Trophoblast cell (in vitro differentiated cells and primary cell): ENCODE measurements at regions not wholly inside any gene's neighbourhood (a gene's known extent, or its start where the extent isn't known, plus 50 kb on each side); places are given as distances from the start of the nearest gene placed in this dataset.
A peak's percentile ranks its signal among the peaks of the same experiment; 100 is the strongest.

Source experiments
- DNase-seq, 2 donors: peaks; one replicate each; pipeline ENCODE4 v3.0.0-alpha.2; 2016
- H2AFZ ChIP-seq: 2 replicates; pipeline ENCODE4 v1.6.1; 2013; ENCODE audit warnings: low read length, moderate library complexity, mild to moderate bottlenecking; ENCODE audit not compliant: insufficient read depth, poor library complexity
- H2AK5ac ChIP-seq: 2 replicates; pipeline ENCODE4 v1.6.1; 2013; ENCODE audit warnings: mild to moderate bottlenecking, low read length
- H2BK120ac ChIP-seq: 2 replicates; pipeline ENCODE4 v1.6.1; 2013; ENCODE audit warnings: low read length, mild to moderate bottlenecking, moderate library complexity; ENCODE audit not compliant: insufficient read depth, poor library complexity
- H2BK12ac ChIP-seq: 2 replicates; pipeline ENCODE4 v1.6.1; 2013; ENCODE audit warnings: mild to moderate bottlenecking, low read length, moderate library complexity
- H2BK5ac ChIP-seq: 2 replicates; pipeline ENCODE4 v1.6.1; 2013; ENCODE audit warnings: low read length, low read depth, moderate library complexity, mild to moderate bottlenecking; ENCODE audit not compliant: poor library complexity
- H3K14ac ChIP-seq: 2 replicates; pipeline ENCODE4 v1.6.1; 2013; ENCODE audit warnings: mild to moderate bottlenecking, low read length
- H3K18ac ChIP-seq: 2 replicates; pipeline ENCODE4 v1.6.1; 2013; ENCODE audit warnings: mild to moderate bottlenecking, low read length
- H3K23ac ChIP-seq: 2 replicates; pipeline ENCODE4 v1.6.1; 2013; ENCODE audit warnings: low read length
- H3K27ac ChIP-seq: 2 replicates; pipeline ENCODE4 v1.5.1; 2013; ENCODE audit warnings: low read depth, mild to moderate bottlenecking, inconsistent platforms, low read length, moderate library complexity
- H3K27me3 ChIP-seq: 2 replicates; pipeline ENCODE4 v1.6.1; 2013; ENCODE audit warnings: inconsistent platforms, mild to moderate bottlenecking, low read length, moderate library complexity; ENCODE audit not compliant: insufficient read depth
- H3K36me3 ChIP-seq, 2 experiments: 1 replicate in 1 of 2; 2 replicates in 1 of 2; pipeline ENCODE4 v1.6.1; 2013; ENCODE audit warnings: low read length in 2 of 2, mild to moderate bottlenecking in 2 of 2, moderate library complexity in 1 of 2; ENCODE audit not compliant: insufficient read depth in 2 of 2, control insufficient read depth in 1 of 2
- H3K4ac ChIP-seq: 2 replicates; pipeline ENCODE4 v1.6.1; 2013; ENCODE audit warnings: low read depth, mild to moderate bottlenecking, low read length, moderate library complexity
- H3K4me1 ChIP-seq, 2 experiments: 1 replicate in 1 of 2; 2 replicates in 1 of 2; pipeline ENCODE4 v1.6.1; 2013; ENCODE audit warnings: low read length in 2 of 2, mild to moderate bottlenecking in 2 of 2, moderate library complexity in 1 of 2; ENCODE audit not compliant: insufficient read depth in 2 of 2, control insufficient read depth in 1 of 2
- H3K4me2 ChIP-seq: 2 replicates; pipeline ENCODE4 v1.6.1; 2013; ENCODE audit warnings: inconsistent platforms, mild to moderate bottlenecking, low read length, moderate library complexity
- H3K4me3 ChIP-seq: 2 replicates; pipeline ENCODE4 v1.5.1; 2013; ENCODE audit warnings: mild to moderate bottlenecking, low read depth, low read length, inconsistent platforms
- H3K79me1 ChIP-seq: one replicate; pipeline ENCODE4 v1.6.1; 2013; ENCODE audit warnings: low read length
- H3K79me2 ChIP-seq: 2 replicates; pipeline ENCODE4 v1.6.1; 2013; ENCODE audit warnings: low read length, mild to moderate bottlenecking; ENCODE audit not compliant: control insufficient read depth, insufficient read depth, poor library complexity
- H3K9ac ChIP-seq: 2 replicates; pipeline ENCODE4 v1.6.1; 2013; ENCODE audit warnings: mild to moderate bottlenecking, low read length
- H3K9me3 ChIP-seq: 2 replicates; pipeline ENCODE4 v1.6.1; 2013; ENCODE audit warnings: low read depth, mild to moderate bottlenecking, control low read depth, inconsistent platforms, low read length; ENCODE audit not compliant: insufficient read depth
- H4K12ac ChIP-seq: 2 replicates; pipeline ENCODE4 v1.6.1; 2013; ENCODE audit warnings: low read depth, mild to moderate bottlenecking, low read length, moderate library complexity
- H4K8ac ChIP-seq: 2 replicates; pipeline ENCODE4 v1.6.1; 2013; ENCODE audit warnings: low read depth, mild to moderate bottlenecking, low read length, moderate library complexity
- H4K91ac ChIP-seq: one replicate; pipeline ENCODE4 v1.6.1; 2013; ENCODE audit warnings: low read depth, mild to moderate bottlenecking, low read length, moderate library complexity
- WGBS: extraction: QIAGEN DNeasy Blood & Tissue Kit; methylation state at CpG from one replicate; pipeline ENCODE4 v1.1.7; 2013; ENCODE audit warnings: missing lambda C conversion rate; ENCODE audit not compliant: insufficient read length, insufficient coverage; ENCODE audit errors: extremely low coverage; 5-methylcytosine and 5-hydroxymethylcytosine counted together

GRCh38 chr17:79294459-79295071 is 219.9 kb downstream of the ENGASE start:
- H3K9ac ChIP-seq, result no peak overlapping the region
- no peaks in the 10 kb centered on the region for H3K79me2 ChIP-seq

GRCh38 chr17:79292501-79292900 is 217.9 kb downstream of the ENGASE start:
- H3K36me3 ChIP-seq, result no peaks in the 10 kb centered on the region
- peaks cover 4% of the 10 kb centered on the region for H3K9me3 ChIP-seq
- H2BK120ac ChIP-seq, result no peak overlapping the region
- no peak for DNase-seq
- no peak overlapping the region for H4K12ac ChIP-seq
- H3K27ac ChIP-seq, result no peak overlapping the region
- no peak overlapping the region for H3K4me2 ChIP-seq
- no peak overlapping the region for H4K8ac ChIP-seq
- no peak overlapping the region for H3K14ac ChIP-seq
- H2BK12ac ChIP-seq, result no peak overlapping the region
- no peaks in the 10 kb centered on the region for H3K27me3 ChIP-seq
- no peak overlapping the region for H2AK5ac ChIP-seq
- H3K23ac ChIP-seq, result no peak overlapping the region
- H3K79me1 ChIP-seq, result no peaks in the 10 kb centered on the region
- no peak overlapping the region for H3K4me3 ChIP-seq
- H3K9ac ChIP-seq, result no peak overlapping the region
- H2BK5ac ChIP-seq, result no peak overlapping the region
- no peak overlapping the region for H3K18ac ChIP-seq
- H3K79me2 ChIP-seq, result no peaks in the 10 kb centered on the region
- H2AFZ ChIP-seq, result no peak overlapping the region
- H4K91ac ChIP-seq, result no peak overlapping the region
- H3K4ac ChIP-seq, result no peak overlapping the region
- no peaks in the 10 kb centered on the region for H3K4me1 ChIP-seq
- WGBS, result no CpG with 5 or more reads among the region's 6 CpGs

More at GRCh38 chr17:79294459-79295071, 219.9 kb downstream of the ENGASE start:
- Histone ChIP-seq H2BK120ac (no peak overlapping the region), H3K4me1 (no peaks in the 10 kb centered on the region), H2BK5ac (no peak overlapping the region), H2AK5ac (no peak overlapping the region), H2AFZ (no peak overlapping the region), H4K8ac (no peak overlapping the region), H4K91ac (no peak overlapping the region), H3K4me2 (no peak overlapping the region), H3K9me3 (peaks cover 7% of the 10 kb centered on the region), H3K4me3 (no peak overlapping the region), H4K12ac (no peak overlapping the region), H3K23ac (no peak overlapping the region), H3K36me3 (no peaks in the 10 kb centered on the region), H2BK12ac (no peak overlapping the region), H3K79me1 (no peaks in the 10 kb centered on the region), H3K18ac (no peak overlapping the region), H3K27ac (no peak overlapping the region), H3K14ac (no peak overlapping the region), H3K27me3 (no peaks in the 10 kb centered on the region), H3K4ac (no peak overlapping the region)
- no CpG with 5 or more reads among the region's 26 CpGs for WGBS
- peak; percentile 62 to 77 for DNase-seq

- Histone ChIP-seq H3K14ac (no peak overlapping the region), H4K91ac (no peak overlapping the region), H3K27me3 (no peaks in the 10 kb centered on the region), H3K18ac (no peak overlapping the region), H3K27ac (no peak overlapping the region), H3K4me3 (no peak overlapping the region), H3K4me1 (no peaks in the 10 kb centered on the region), H3K4me2 (no peak overlapping the region), H3K23ac (no peak overlapping the region), H3K79me2 (no peaks in the 10 kb centered on the region), H3K9ac (no peak overlapping the region), H2BK5ac (no peak overlapping the region), H3K4ac (no peak overlapping the region), H2BK12ac (no peak overlapping the region), H4K12ac (no peak overlapping the region), H3K9me3 (peaks cover 4% of the 10 kb centered on the region), H2BK120ac (no peak overlapping the region), H3K79me1 (no peaks in the 10 kb centered on the region), H2AFZ (no peak overlapping the region), H4K8ac (no peak overlapping the region), H2AK5ac (no peak overlapping the region), H3K36me3 (no peaks in the 10 kb centered on the region)
- no peak for DNase-seq
- no CpG with 5 or more reads among the region's 3 CpGs for WGBS
Measured at GRCh38 chr17:79291391-79291790, 216.8 kb downstream of the ENGASE start.

GRCh38 chr17:79290726-79291125 is 216.1 kb downstream of the ENGASE start:
- H2AK5ac ChIP-seq, result no peak overlapping the region
- H2BK120ac ChIP-seq, result no peak overlapping the region
- no peak overlapping the region for H3K4ac ChIP-seq
- no peak overlapping the region for H2BK12ac ChIP-seq
- WGBS, result no CpG with 5 or more reads among the region's 4 CpGs
- H3K79me2 ChIP-seq, result no peaks in the 10 kb centered on the region
- no peak overlapping the region for H3K27ac ChIP-seq
- H3K23ac ChIP-seq, result no peak overlapping the region
- no peak overlapping the region for H3K4me3 ChIP-seq
- H3K36me3 ChIP-seq, result no peaks in the 10 kb centered on the region
- no peak overlapping the region for H4K12ac ChIP-seq
- H3K18ac ChIP-seq, result no peak overlapping the region
- no peak overlapping the region for H3K4me2 ChIP-seq
- no peak for DNase-seq
- peaks cover 4% of the 10 kb centered on the region for H3K9me3 ChIP-seq
- H3K9ac ChIP-seq, result no peak overlapping the region
- no peaks in the 10 kb centered on the region for H3K79me1 ChIP-seq
- no peak overlapping the region for H2AFZ ChIP-seq
- H3K4me1 ChIP-seq, result no peaks in the 10 kb centered on the region
- H4K8ac ChIP-seq, result no peak overlapping the region
- no peak overlapping the region for H2BK5ac ChIP-seq
- H3K27me3 ChIP-seq, result no peaks in the 10 kb centered on the region
- H4K91ac ChIP-seq, result no peak overlapping the region
- H3K14ac ChIP-seq, result no peak overlapping the region
